ENCODE measurements at regions not wholly inside any gene's neighbourhood (a gene's known extent, or its start where the extent isn't known, plus 50 kb on each side); places are given as distances from the start of the nearest gene placed in this dataset.

- peak; percentile 60 for DNase-seq
Measured at GRCh38 chr9:88221105-88221504, 82.8 kb upstream of the SPATA31C2 start.

- DNase-seq, result no peak
Measured at GRCh38 chr9:88220652-88221051, 82.4 kb upstream of the SPATA31C2 start.

GRCh38 chr9:88219601-88220000, 81.3 kb upstream of the SPATA31C2 start:
- DNase-seq, result no peak

- DNase-seq, result no peak
Measured at GRCh38 chr9:88218726-88219125, 80.5 kb upstream of the SPATA31C2 start.

- DNase-seq, result no peak
Measured at GRCh38 chr9:88216126-88216995, 78.1 kb upstream of the SPATA31C2 start.

GRCh38 chr9:88215196-88216125, 77.2 kb upstream of the SPATA31C2 start:
- no peak for DNase-seq

- no peak for DNase-seq
Measured at GRCh38 chr9:88202321-88202720, 64.0 kb upstream of the SPATA31C2 start.

GRCh38 chr9:88198341-88198807, 60.1 kb upstream of the SPATA31C2 start:
- DNase-seq, result no peak

- DNase-seq, result no peak
Measured at GRCh38 chr9:88197781-88198340, 59.6 kb upstream of the SPATA31C2 start.

- DNase-seq, result no peak
Measured at GRCh38 chr9:88197016-88197415, 58.7 kb upstream of the SPATA31C2 start.

GRCh38 chr9:88196142-88196790, 58.0 kb upstream of the SPATA31C2 start:
- no peak for DNase-seq

GRCh38 chr9:88193766-88194165, 55.5 kb upstream of the SPATA31C2 start:
- no peak for DNase-seq

GRCh38 chr9:88191456-88191855, 53.2 kb upstream of the SPATA31C2 start:
- no peak for DNase-seq

- no peak for DNase-seq
Measured at GRCh38 chr9:88189371-88189770, 51.1 kb upstream of the SPATA31C2 start.

Measured in left hindlimb (tissue), 1 donor.